ENCODE measurements at regions not wholly inside any gene's neighbourhood (a gene's known extent, or its start where the extent isn't known, plus 50 kb on each side); places are given as distances from the start of the nearest gene placed in this dataset.
"Not testable (repeated sequence)": the region's sequence is repeated elsewhere in the genome, so short reads cannot be mapped to it uniquely, and the experiment has no call there.

DNA sequence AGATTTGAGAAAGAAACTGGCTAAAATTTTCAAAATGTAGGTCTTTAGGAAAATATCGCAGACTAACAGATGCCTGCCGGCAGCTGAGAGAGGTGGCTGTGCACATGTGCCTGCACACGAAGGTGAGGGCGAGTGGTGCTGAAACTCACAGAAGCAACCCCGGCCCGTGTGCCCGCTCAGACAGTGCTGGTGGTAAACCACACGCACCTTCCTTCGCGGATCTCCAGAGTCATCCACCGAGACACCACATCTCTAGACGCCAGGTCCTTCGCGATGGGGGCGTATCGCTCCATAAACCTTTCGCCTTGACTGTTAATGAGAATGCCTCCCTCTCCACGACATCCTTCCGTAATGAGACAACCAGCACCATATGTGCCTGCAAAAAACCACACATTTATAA, 68.5 kb upstream of the TNK2 start:
- not testable (repeated sequence) for DNase-seq (ENCODE audit: low read depth in 4 of 4, low spot score in 3 of 4)

GRCh38 chr3:195974281-195974680, 65.9 kb upstream of the TNK2 start:
- not testable (repeated sequence) for DNase-seq (ENCODE audit: low read depth in 4 of 4, low spot score in 3 of 4)

GRCh38 chr3:195970873-195971272, 62.5 kb upstream of the TNK2 start:
- not testable (repeated sequence) for DNase-seq (ENCODE audit: low read depth in 4 of 4, low spot score in 3 of 4)

GRCh38 chr3:195969838-195970776, 61.8 kb upstream of the TNK2 start:
- not testable (repeated sequence) for DNase-seq (ENCODE audit: low read depth in 4 of 4, low spot score in 3 of 4)

DNA sequence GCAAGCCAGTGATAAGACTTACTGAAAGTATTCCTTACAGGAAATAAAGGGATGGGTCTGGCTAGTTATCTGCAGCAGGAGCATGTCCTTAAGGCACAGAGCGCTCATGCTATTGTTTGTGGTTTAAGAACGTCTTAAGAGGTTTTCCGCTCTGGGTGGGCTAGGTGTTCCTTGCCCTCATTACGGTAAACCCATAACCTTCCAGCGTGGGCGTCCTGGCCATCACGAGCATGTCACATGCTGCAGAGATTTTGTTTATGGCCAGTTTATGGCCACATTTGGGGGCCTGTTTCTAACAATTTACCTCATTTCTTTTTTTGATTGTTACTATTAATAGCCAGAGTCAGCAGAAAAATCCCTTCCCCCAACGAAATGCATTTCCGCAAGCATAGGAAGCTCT, 61.0 kb upstream of the TNK2 start:
- not testable (repeated sequence) for DNase-seq (ENCODE audit: low read depth in 4 of 4, low spot score in 3 of 4)

GRCh38 chr3:195968104-195968503, 59.8 kb upstream of the TNK2 start:
- DNase-seq (ENCODE audit: low read depth in 4 of 4, low spot score in 3 of 4), result not testable (repeated sequence)

DNA sequence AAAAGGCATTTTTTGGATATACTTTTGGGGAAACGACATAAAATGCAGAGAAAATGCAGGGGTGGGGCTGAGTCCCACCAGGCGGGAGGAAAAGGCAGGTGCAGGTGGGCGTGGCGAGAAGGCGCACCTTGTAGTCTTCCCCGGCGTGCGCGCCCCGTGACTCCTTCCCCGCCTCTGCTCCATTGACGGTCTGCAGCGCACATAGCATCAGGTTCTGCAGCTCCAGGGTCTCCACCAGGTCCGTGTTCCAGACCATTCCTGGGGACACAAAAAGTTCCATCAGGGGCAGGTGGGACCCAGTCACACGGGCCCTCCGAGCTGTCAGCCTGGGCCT, 59.0 kb upstream of the TNK2 start:
- DNase-seq (ENCODE audit: low read depth in 4 of 4, low spot score in 3 of 4), result not testable (repeated sequence)

DNA sequence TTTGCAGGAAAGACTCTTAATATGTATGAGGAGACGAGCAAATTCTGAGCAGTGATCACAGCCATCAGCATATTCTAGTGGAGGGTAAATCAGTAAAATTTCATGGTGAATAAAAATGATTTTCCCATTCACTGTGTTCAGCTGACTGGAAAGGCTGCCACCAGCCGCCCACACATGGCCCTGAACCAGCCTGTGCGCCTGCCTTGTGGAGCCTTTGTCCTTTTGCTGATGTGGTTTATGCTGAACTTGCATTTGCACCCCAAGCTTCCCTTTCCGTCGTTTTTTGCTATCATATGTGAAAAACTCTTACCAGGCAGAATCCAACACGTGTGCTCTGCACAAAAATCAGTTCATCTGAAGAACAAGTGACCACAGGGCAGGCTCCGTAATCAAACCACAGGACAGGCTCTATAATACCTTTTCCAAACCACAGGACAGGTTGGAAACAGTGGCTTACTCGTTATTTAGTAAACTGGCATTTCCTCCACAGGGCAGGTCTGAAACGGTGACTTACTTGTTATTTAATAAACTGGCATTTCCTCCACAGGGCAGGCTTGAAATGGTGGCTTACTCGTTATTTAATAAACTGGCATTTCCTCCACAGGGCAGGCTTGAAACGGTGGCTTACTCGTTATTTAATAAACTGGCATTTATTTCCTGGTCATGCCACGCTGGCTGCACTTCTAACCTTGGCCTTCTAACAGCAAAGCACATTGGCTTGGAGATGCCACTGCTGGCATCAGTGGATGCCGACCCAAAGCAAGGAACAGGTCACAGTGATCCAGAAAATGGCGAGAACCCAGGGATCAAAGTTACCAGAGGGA, 58.4 kb upstream of the TNK2 start:
- not testable (repeated sequence) for DNase-seq (ENCODE audit: low read depth in 4 of 4, low spot score in 3 of 4)

DNA sequence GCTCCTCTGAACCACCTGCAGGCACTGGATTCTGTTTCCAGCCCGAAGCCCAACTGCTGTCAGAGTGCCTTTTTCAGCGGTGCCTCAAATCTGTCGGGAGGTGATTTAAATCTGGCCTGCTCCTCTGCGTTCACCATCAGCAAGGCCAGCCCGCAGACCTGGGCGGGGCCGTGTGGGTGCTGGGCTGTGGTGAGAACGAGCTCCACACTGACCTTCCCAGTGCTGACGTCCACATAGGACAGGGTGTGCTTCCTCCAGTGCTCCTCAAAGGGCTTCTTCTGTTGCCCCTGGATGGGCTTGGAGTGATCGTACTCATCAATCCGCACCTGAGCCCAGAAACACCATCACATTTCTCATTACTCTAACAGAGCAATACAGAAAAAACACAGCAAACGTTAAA, 56.9 kb upstream of the TNK2 start:
- DNase-seq (ENCODE audit: low read depth in 4 of 4, low spot score in 3 of 4), result not testable (repeated sequence)

GRCh38 chr3:195964318-195965107, 56.2 kb upstream of the TNK2 start:
- DNase-seq (ENCODE audit: low read depth in 4 of 4, low spot score in 3 of 4), result not testable (repeated sequence)

- not testable (repeated sequence) for DNase-seq (ENCODE audit: low read depth in 4 of 4, low spot score in 3 of 4)
These were observed 53.9 kb upstream of the TNK2 start for GRCh38 chr3:195962222-195962621.

DNA sequence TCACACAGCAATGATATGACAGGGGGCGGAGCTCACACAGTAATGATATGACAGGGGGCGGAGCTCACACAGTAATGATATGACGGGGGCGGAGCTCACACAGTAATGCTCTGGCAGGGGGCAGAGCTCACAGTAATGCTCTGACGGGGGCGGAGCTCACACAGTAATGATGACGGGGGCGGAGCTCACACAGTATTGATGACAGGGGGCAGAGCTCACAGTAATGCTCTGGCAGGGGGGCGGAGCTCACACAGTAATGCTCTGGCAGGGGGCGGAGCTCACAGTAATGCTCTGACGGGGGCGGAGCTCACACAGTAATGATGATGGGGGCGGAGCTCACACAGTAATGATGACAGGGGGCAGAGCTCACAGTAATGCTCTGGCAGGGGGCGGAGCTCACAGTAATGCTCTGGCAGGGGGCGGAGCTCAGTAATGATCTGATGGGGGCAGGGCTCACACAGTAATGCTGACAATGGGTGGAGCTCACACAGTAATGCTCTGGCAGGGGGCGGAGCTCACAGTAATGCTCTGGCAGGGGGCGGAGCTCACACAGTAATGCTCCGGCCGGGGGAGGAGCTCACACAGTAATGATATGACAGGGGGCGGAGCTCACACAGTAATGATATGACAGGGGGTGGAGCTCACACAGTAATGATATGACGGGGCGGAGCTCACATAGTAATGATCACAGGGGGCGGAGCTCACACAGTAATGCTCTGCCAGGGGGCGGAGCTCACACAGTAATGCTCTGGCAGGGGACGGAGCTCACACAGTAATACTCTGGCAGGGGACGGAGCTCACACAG, 52.8 kb upstream of the TNK2 start:
- DNase-seq (ENCODE audit: low read depth in 4 of 4, low spot score in 3 of 4), result not testable (repeated sequence)

DNA sequence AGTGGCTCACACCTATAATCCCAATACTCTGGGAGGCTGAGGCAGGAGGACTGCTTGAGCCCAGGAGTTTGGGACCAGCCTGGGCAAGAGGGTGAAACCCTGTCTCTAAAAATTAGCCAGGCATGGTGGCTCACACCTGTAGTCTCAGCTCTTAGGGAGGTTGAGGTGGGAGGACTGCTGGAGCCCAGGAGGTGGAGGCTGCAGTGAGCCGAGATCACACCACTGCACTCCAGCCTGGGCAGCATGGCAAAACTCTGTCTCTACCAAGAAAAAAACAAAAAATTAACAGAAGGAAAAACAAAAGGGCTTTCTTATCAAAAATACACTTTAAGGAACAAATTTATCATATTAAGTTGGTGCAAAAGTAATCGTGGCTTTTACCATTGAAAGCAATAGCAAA, 51.8 kb upstream of the TNK2 start:
- DNase-seq (ENCODE audit: low read depth in 4 of 4, low spot score in 3 of 4), result not testable (repeated sequence)

GRCh38 chr3:195959367-195960157, 51.2 kb upstream of the TNK2 start:
- DNase-seq (ENCODE audit: low read depth in 4 of 4, low spot score in 3 of 4), result not testable (repeated sequence)

DNA sequence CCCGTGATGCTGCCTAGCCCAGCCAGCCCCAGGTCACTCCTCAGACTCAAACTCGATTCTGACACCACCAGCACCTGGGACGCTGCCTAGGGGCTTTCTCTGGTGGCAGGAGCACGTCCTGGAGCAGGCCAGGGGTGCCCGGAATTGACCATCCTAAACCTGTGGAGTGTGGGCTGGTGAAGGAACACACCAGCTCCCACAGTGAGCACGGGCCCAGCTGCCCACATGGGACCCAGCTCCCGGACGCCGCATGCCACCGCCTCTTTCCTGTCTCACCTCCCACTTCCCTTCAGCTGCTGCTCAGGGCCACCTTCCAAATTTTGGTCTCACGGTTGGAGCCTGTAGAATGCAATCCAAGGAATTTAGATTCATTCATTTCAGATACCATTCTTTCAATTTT, 50.4 kb upstream of the TNK2 start:
- not testable (repeated sequence) for DNase-seq (ENCODE audit: low read depth in 4 of 4, low spot score in 3 of 4)

Measured in right renal pelvis (tissue), 4 donors.